Astrocyte (in vitro differentiated cells and primary cell): ENCODE measurements at regions not wholly inside any gene's neighbourhood (a gene's known extent, or its start where the extent isn't known, plus 50 kb on each side); places are given as distances from the start of the nearest gene placed in this dataset.

Source experiments
- DNase-seq: peaks from one replicate; pipeline ENCODE4 v3.0.0-alpha.2; 2010; ENCODE audit warnings: low read depth
- FAIRE-seq: peaks from 2 replicates; lab custom pipeline; 2011; peaks lifted over from hg19 to GRCh38; lab: Jason Lieb, UNC
- H2AFZ ChIP-seq: 2 replicates; pipeline ENCODE4 v1.6.0; 2012; ENCODE audit warnings: low read depth, low read length, inconsistent platforms
- H3K27ac ChIP-seq: 2 replicates; pipeline ENCODE4 v1.5.1; 2011; ENCODE audit warnings: low read depth, low read length, inconsistent platforms
- H3K27me3 ChIP-seq: 2 replicates; pipeline ENCODE4 v1.6.0; 2011; ENCODE audit warnings: low read length, inconsistent platforms; ENCODE audit not compliant: insufficient read depth
- H3K36me3 ChIP-seq: 2 replicates; pipeline ENCODE4 v1.5.1; 2011; ENCODE audit warnings: low read length, inconsistent platforms; ENCODE audit not compliant: insufficient read depth
- H3K4me1 ChIP-seq: 2 replicates; pipeline ENCODE4 v1.5.1; 2011; ENCODE audit warnings: low read length, inconsistent platforms; ENCODE audit not compliant: insufficient read depth
- H3K4me2 ChIP-seq: 2 replicates; pipeline ENCODE4 v1.6.0; 2012; ENCODE audit warnings: low read length, inconsistent platforms
- H3K4me3 ChIP-seq: 2 replicates; pipeline ENCODE4 v1.5.1; 2011; ENCODE audit warnings: low read depth, mild to moderate bottlenecking, low read length, inconsistent platforms; ENCODE audit not compliant: insufficient read depth
- H3K79me2 ChIP-seq: 2 replicates; pipeline ENCODE4 v1.6.0; 2012; ENCODE audit warnings: mild to moderate bottlenecking, low read length, inconsistent platforms; ENCODE audit not compliant: insufficient read depth
- H3K9ac ChIP-seq: 2 replicates; pipeline ENCODE4 v1.6.0; 2012; ENCODE audit warnings: mild to moderate bottlenecking, low read length, inconsistent platforms
- H3K9me3 ChIP-seq: 2 replicates; pipeline ENCODE4 v1.5.1; 2012; ENCODE audit warnings: low read depth, mild to moderate bottlenecking, low read length, inconsistent platforms; ENCODE audit not compliant: insufficient read depth
- H4K20me1 ChIP-seq: 2 replicates; pipeline ENCODE4 v1.6.0; 2012; ENCODE audit warnings: low read length, inconsistent platforms; ENCODE audit not compliant: insufficient read depth
- H3K27ac Mint-ChIP-seq: one replicate; pipeline ENCODE4 v1.8.0; 2021; ENCODE audit warnings: mild to moderate bottlenecking, mixed read lengths; ENCODE audit not compliant: unreplicated experiment
- H3K27me3 Mint-ChIP-seq: one replicate; pipeline ENCODE4 v1.8.0; 2021; ENCODE audit warnings: low read depth, mixed read lengths; ENCODE audit not compliant: unreplicated experiment
- H3K36me3 Mint-ChIP-seq: one replicate; pipeline ENCODE4 v1.8.0; 2021; ENCODE audit warnings: low read depth, mixed read lengths; ENCODE audit not compliant: unreplicated experiment
- H3K4me1 Mint-ChIP-seq: one replicate; pipeline ENCODE4 v1.8.0; 2021; ENCODE audit warnings: low read depth, mixed read lengths; ENCODE audit not compliant: unreplicated experiment
- H3K4me3 Mint-ChIP-seq: one replicate; pipeline ENCODE4 v1.8.0; 2021; ENCODE audit warnings: mild to moderate bottlenecking, moderate library complexity, mixed read lengths; ENCODE audit not compliant: unreplicated experiment
- H3K9me3 Mint-ChIP-seq: one replicate; pipeline ENCODE4 v1.8.0; 2021; ENCODE audit warnings: mild to moderate bottlenecking, mixed read lengths; ENCODE audit not compliant: unreplicated experiment
- EZH2 ChIP-seq: IDR thresholded peaks from 2 replicates; pipeline ENCODE4 v1.6.1; 2012; ENCODE audit warnings: mild to moderate bottlenecking, low read length, inconsistent platforms; ENCODE audit not compliant: insufficient read depth
- TF ChIP-seq, protein P1 (sequence below): IDR thresholded peaks from 2 replicates; pipeline ENCODE4 v1.5.1; 2011; ENCODE audit warnings: low read depth, mild to moderate bottlenecking, inconsistent platforms, low read length, moderate library complexity; ENCODE audit not compliant: insufficient read depth

GRCh38 chr7:84549409-84549808 is 354.8 kb upstream of the SEMA3A start:
- no peak for DNase-seq
- TF ChIP-seq, protein P1, sequence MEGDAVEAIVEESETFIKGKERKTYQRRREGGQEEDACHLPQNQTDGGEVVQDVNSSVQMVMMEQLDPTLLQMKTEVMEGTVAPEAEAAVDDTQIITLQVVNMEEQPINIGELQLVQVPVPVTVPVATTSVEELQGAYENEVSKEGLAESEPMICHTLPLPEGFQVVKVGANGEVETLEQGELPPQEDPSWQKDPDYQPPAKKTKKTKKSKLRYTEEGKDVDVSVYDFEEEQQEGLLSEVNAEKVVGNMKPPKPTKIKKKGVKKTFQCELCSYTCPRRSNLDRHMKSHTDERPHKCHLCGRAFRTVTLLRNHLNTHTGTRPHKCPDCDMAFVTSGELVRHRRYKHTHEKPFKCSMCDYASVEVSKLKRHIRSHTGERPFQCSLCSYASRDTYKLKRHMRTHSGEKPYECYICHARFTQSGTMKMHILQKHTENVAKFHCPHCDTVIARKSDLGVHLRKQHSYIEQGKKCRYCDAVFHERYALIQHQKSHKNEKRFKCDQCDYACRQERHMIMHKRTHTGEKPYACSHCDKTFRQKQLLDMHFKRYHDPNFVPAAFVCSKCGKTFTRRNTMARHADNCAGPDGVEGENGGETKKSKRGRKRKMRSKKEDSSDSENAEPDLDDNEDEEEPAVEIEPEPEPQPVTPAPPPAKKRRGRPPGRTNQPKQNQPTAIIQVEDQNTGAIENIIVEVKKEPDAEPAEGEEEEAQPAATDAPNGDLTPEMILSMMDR, result no peak
- no peak for TF ChIP-seq EZH2
- Mint-ChIP-seq H3K36me3 (peaks cover 3% of the 10 kb centered on the region), H3K27me3 (no peaks in the 10 kb centered on the region), H3K4me1 (peaks cover 18% of the 10 kb centered on the region), H3K9me3 (peaks cover 3% of the 10 kb centered on the region), H3K4me3 (no peak overlapping the region), H3K27ac (peak overlapping the region; percentile 93)
- Histone ChIP-seq H3K79me2 (no peaks in the 10 kb centered on the region), H4K20me1 (no peaks in the 10 kb centered on the region), H3K36me3 (no peaks in the 10 kb centered on the region), H3K4me3 (no peak overlapping the region), H3K4me1 (no peaks in the 10 kb centered on the region), H3K4me2 (no peak overlapping the region), H3K9me3 (no peaks in the 10 kb centered on the region), H3K9ac (no peak overlapping the region), H3K27me3 (no peaks in the 10 kb centered on the region), H3K27ac (peak overlapping the region; percentile 54), H2AFZ (no peak overlapping the region)
- no peak for FAIRE-seq

GRCh38 chr7:84548366-84549365 is 354.1 kb upstream of the SEMA3A start:
- H3K27me3 ChIP-seq, result no peaks in the 10 kb centered on the region
- peak; percentile 98 for DNase-seq
- no peak overlapping the region for H2AFZ ChIP-seq
- no peaks in the 10 kb centered on the region for H4K20me1 ChIP-seq
- TF ChIP-seq, protein P1, result no peak
- no peak for TF ChIP-seq EZH2
- Mint-ChIP-seq H3K4me1 (peaks cover 18% of the 10 kb centered on the region), H3K9me3 (peaks cover 3% of the 10 kb centered on the region), H3K36me3 (peaks cover 3% of the 10 kb centered on the region), H3K27ac (peak overlapping the region; percentile 93), H3K27me3 (no peaks in the 10 kb centered on the region), H3K4me3 (no peak overlapping the region)
- peak overlapping the region; percentile 4 for H3K4me2 ChIP-seq
- H3K9ac ChIP-seq, result peak overlapping the region; percentile 1
- no peaks in the 10 kb centered on the region for H3K9me3 ChIP-seq
- H3K4me1 ChIP-seq, result no peaks in the 10 kb centered on the region
- H3K4me3 ChIP-seq, result no peak overlapping the region
- no peaks in the 10 kb centered on the region for H3K79me2 ChIP-seq
- H3K36me3 ChIP-seq, result no peaks in the 10 kb centered on the region
- peak overlapping the region; percentile 54 for H3K27ac ChIP-seq
- peak; percentile 89 for FAIRE-seq

DNA sequence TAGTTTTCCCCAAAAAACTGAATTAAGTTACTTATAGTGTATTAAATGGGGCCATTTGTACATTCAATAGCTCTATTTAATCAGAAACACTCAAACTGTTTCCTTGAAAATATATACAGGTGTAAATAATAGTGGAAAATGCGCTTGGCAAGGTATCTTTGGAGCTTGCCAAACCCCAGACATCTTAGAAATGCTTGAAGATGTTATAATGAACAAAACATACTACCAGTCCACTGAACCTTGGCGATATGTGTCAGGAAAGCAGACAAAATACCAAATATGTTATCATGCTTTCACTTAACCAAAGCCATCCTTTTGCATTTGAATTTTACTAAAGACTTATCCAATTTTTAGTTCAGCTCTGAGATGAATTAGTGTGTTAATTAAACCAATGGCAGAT is 352.7 kb upstream of the SEMA3A start:
- no peaks in the 10 kb centered on the region for H3K4me1 ChIP-seq
- no peaks in the 10 kb centered on the region for H3K9me3 ChIP-seq
- TF ChIP-seq, protein P1, result no peak
- no peak for TF ChIP-seq EZH2
- no peak overlapping the region for H3K4me3 ChIP-seq
- Mint-ChIP-seq H3K27me3 (no peaks in the 10 kb centered on the region), H3K36me3 (peaks cover 3% of the 10 kb centered on the region), H3K4me1 (peaks cover 18% of the 10 kb centered on the region), H3K4me3 (no peak overlapping the region), H3K9me3 (peaks cover 3% of the 10 kb centered on the region), H3K27ac (no peak overlapping the region)
- no peak overlapping the region for H3K9ac ChIP-seq
- no peaks in the 10 kb centered on the region for H3K36me3 ChIP-seq
- H3K79me2 ChIP-seq, result no peaks in the 10 kb centered on the region
- no peaks in the 10 kb centered on the region for H4K20me1 ChIP-seq
- DNase-seq (peak; percentile 39), FAIRE-seq (no peak)
- no peaks in the 10 kb centered on the region for H3K27me3 ChIP-seq
- no peak overlapping the region for H3K4me2 ChIP-seq
- H3K27ac ChIP-seq, result no peak overlapping the region
- no peak overlapping the region for H2AFZ ChIP-seq
